ENCODE measurements at regions not wholly inside any gene's neighbourhood (a gene's known extent, or its start where the extent isn't known, plus 50 kb on each side); places are given as distances from the start of the nearest gene placed in this dataset.

GRCh38 chr13:40408602-40409001, 257.8 kb downstream of the FOXO1 start:
- Histone ChIP-seq H2AFZ (ENCODE audit: low read length) (no peak overlapping the region), H3K4me3 (replicated peaks in 1 of 4; ENCODE audit: control extremely low read depth in 1 of 4, insufficient read depth in 1 of 4, low read depth in 3 of 4, low read length in 4 of 4) (no peak overlapping the region), H3K4me1 (ENCODE audit: control insufficient read depth, extremely low read depth, insufficient read depth, low read length) (peaks cover 12% of the 10 kb centered on the region), H4K20me1 (ENCODE audit: control insufficient read depth, extremely low read depth, insufficient read depth, low read length) (no peaks in the 10 kb centered on the region), H3K9ac (ENCODE audit: insufficient read depth, low read length) (no peak overlapping the region), H3K27ac (ENCODE audit: insufficient read depth, low read length) (no peak overlapping the region), H3K36me3 (ENCODE audit: control insufficient read depth, insufficient read depth, low read length) (no peaks in the 10 kb centered on the region), H3K9me3 (ENCODE audit: control insufficient read depth, insufficient read depth, low read depth, low read length) (no peaks in the 10 kb centered on the region), H3K4me2 (ENCODE audit: extremely low read depth, insufficient read depth, low read length) (no peak overlapping the region), H3K27me3 (ENCODE audit: control insufficient read depth, insufficient read depth, low read length) (no peaks in the 10 kb centered on the region), H3K79me2 (ENCODE audit: control insufficient read depth, insufficient read depth, low read length) (no peaks in the 10 kb centered on the region)
- TF ChIP-seq, protein P1, sequence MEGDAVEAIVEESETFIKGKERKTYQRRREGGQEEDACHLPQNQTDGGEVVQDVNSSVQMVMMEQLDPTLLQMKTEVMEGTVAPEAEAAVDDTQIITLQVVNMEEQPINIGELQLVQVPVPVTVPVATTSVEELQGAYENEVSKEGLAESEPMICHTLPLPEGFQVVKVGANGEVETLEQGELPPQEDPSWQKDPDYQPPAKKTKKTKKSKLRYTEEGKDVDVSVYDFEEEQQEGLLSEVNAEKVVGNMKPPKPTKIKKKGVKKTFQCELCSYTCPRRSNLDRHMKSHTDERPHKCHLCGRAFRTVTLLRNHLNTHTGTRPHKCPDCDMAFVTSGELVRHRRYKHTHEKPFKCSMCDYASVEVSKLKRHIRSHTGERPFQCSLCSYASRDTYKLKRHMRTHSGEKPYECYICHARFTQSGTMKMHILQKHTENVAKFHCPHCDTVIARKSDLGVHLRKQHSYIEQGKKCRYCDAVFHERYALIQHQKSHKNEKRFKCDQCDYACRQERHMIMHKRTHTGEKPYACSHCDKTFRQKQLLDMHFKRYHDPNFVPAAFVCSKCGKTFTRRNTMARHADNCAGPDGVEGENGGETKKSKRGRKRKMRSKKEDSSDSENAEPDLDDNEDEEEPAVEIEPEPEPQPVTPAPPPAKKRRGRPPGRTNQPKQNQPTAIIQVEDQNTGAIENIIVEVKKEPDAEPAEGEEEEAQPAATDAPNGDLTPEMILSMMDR (conservative IDR thresholded peaks at IDR 0.05 in 1 of 2, IDR thresholded peaks at IDR 0.05 in 1 of 2; ENCODE audit: low read depth in 1 of 2, low read length in 2 of 2) = no peak
- TF ChIP-seq EZH2 (IDR thresholded peaks at IDR 0.05; ENCODE audit: low read length, missing control alignments) = no peak
- DNase-seq (ENCODE audit: low read depth in 2 of 2) = peak; percentile 39 to 67

DNA sequence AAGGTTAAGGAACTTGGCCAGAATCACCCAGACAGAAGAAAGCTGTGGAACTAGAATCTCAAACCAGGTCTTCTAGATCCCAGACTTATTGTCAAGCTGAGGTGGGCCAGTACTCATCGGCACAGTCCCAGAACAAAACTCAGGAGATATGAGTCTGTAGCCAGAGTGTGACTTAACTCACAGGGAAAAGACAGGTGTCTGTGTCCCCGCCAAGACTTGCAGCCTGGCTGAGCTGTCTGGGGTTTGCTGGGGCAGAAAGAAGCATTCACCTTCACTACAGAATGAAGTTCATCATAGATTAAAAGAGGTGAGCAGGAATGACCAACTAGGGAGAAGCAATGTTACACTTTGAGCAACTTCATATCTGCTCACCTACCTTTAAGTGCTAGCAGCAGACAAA, 257.2 kb downstream of the FOXO1 start:
- no peaks in the 10 kb centered on the region for H3K9me3 ChIP-seq (ENCODE audit: control insufficient read depth, insufficient read depth, low read depth, low read length)
- H3K36me3 ChIP-seq (ENCODE audit: control insufficient read depth, insufficient read depth, low read length) = no peaks in the 10 kb centered on the region
- no peaks in the 10 kb centered on the region for H3K27me3 ChIP-seq (ENCODE audit: control insufficient read depth, insufficient read depth, low read length)
- no peak overlapping the region for H2AFZ ChIP-seq (ENCODE audit: low read length)
- TF ChIP-seq, protein P1 (conservative IDR thresholded peaks at IDR 0.05 in 1 of 2, IDR thresholded peaks at IDR 0.05 in 1 of 2; ENCODE audit: low read depth in 1 of 2, low read length in 2 of 2) = no peak
- TF ChIP-seq EZH2 (IDR thresholded peaks at IDR 0.05; ENCODE audit: low read length, missing control alignments) = no peak
- H3K79me2 ChIP-seq (ENCODE audit: control insufficient read depth, insufficient read depth, low read length) = no peaks in the 10 kb centered on the region
- H3K9ac ChIP-seq (ENCODE audit: insufficient read depth, low read length) = no peak overlapping the region
- no peak overlapping the region for H3K27ac ChIP-seq (ENCODE audit: insufficient read depth, low read length)
- DNase-seq (ENCODE audit: low read depth in 2 of 2) = no peak
- H3K4me3 ChIP-seq (replicated peaks in 1 of 4; ENCODE audit: control extremely low read depth in 1 of 4, insufficient read depth in 1 of 4, low read depth in 3 of 4, low read length in 4 of 4) = no peak overlapping the region
- H3K4me1 ChIP-seq (ENCODE audit: control insufficient read depth, extremely low read depth, insufficient read depth, low read length) = peaks cover 11% of the 10 kb centered on the region
- H3K4me2 ChIP-seq (ENCODE audit: extremely low read depth, insufficient read depth, low read length) = no peak overlapping the region
- H4K20me1 ChIP-seq (ENCODE audit: control insufficient read depth, extremely low read depth, insufficient read depth, low read length) = no peaks in the 10 kb centered on the region

DNA sequence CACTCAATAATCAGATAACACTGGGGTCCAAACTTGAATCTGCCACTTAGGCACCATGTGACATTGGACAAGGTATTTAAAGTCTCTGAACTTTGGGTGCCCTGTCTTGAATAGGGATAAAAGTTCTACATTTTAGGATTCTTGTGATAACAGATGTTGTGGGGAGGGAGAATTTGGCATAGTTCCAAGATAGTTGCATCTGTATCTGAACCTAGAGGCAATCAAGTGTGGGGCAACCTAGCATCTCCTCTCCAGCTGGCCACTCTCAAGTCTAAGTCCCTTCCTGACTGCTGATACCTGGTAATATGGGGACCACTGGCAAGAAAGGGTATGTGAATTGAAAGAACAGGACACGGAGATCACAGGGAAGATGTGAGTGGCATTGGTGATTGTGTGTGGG, 256.1 kb downstream of the FOXO1 start:
- DNase-seq (ENCODE audit: low read depth in 2 of 2) = no peak
- no peaks in the 10 kb centered on the region for H3K79me2 ChIP-seq (ENCODE audit: control insufficient read depth, insufficient read depth, low read length)
- H2AFZ ChIP-seq (ENCODE audit: low read length) = no peak overlapping the region
- no peak overlapping the region for H3K4me3 ChIP-seq (replicated peaks in 1 of 4; ENCODE audit: control extremely low read depth in 1 of 4, insufficient read depth in 1 of 4, low read depth in 3 of 4, low read length in 4 of 4)
- H3K36me3 ChIP-seq (ENCODE audit: control insufficient read depth, insufficient read depth, low read length) = no peaks in the 10 kb centered on the region
- H4K20me1 ChIP-seq (ENCODE audit: control insufficient read depth, extremely low read depth, insufficient read depth, low read length) = no peaks in the 10 kb centered on the region
- no peak overlapping the region for H3K9ac ChIP-seq (ENCODE audit: insufficient read depth, low read length)
- no peak overlapping the region for H3K27ac ChIP-seq (ENCODE audit: insufficient read depth, low read length)
- H3K9me3 ChIP-seq (ENCODE audit: control insufficient read depth, insufficient read depth, low read depth, low read length) = no peaks in the 10 kb centered on the region
- peaks cover 11% of the 10 kb centered on the region for H3K4me1 ChIP-seq (ENCODE audit: control insufficient read depth, extremely low read depth, insufficient read depth, low read length)
- H3K4me2 ChIP-seq (ENCODE audit: extremely low read depth, insufficient read depth, low read length) = no peak overlapping the region
- TF ChIP-seq, protein P1 (conservative IDR thresholded peaks at IDR 0.05 in 1 of 2, IDR thresholded peaks at IDR 0.05 in 1 of 2; ENCODE audit: low read depth in 1 of 2, low read length in 2 of 2) = no peak
- TF ChIP-seq EZH2 (IDR thresholded peaks at IDR 0.05; ENCODE audit: low read length, missing control alignments) = no peak
- H3K27me3 ChIP-seq (ENCODE audit: control insufficient read depth, insufficient read depth, low read length) = no peaks in the 10 kb centered on the region

All from fibroblast of lung (primary cell).